Panc1 (cell line): ENCODE measurements at regions not wholly inside any gene's neighbourhood (a gene's known extent, or its start where the extent isn't known, plus 50 kb on each side); places are given as distances from the start of the nearest gene placed in this dataset.

Experiments
- ATAC-seq: fragments of 200-7000 bp; cut with Tn5 transposase; 2 replicates; pipeline ENCODE4 v1.9.1; 2020; ENCODE audit warnings: mild to moderate bottlenecking, moderate library complexity
- BruUV-seq: library from RNA; stranded (reverse); fragments of 400-500 nt; replicated peaks from 2 replicates; lab custom pipeline; 2021; lab: Mats Ljungman, UMichigan
- CTCF ChIA-PET: fragments of 300-600 bp; sonication (Branson Sonifier 250); formaldehyde crosslinking; loops from one replicate; lab custom pipeline; 2022; ENCODE audit warnings: antibody characterized with exemption; lab: Charles Lee
- POLR2A ChIA-PET: fragments of 300-600 bp; sonication (Branson Sonifier 250); formaldehyde crosslinking; loops from one replicate; lab custom pipeline; 2022; ENCODE audit warnings: antibody characterized with exemption; lab: Charles Lee
- DNase-seq: peaks from one replicate; pipeline ENCODE4 v3.0.0-alpha.2; 2010; ENCODE audit warnings: low read depth, low spot score
- H3K27ac ChIP-seq: 2 replicates; pipeline ENCODE4 v1.5.1; 2011; ENCODE audit warnings: mild to moderate bottlenecking, low read length, inconsistent platforms
- H3K27me3 ChIP-seq: fragments of 200-500 bp; sonication (Bioruptor generic); 2 replicates; pipeline ENCODE4 v1.6.0; 2014; ENCODE audit warnings: low read length, inconsistent platforms; ENCODE audit not compliant: control insufficient read depth, insufficient read depth
- H3K36me3 ChIP-seq: fragments of 200-500 bp; sonication (Bioruptor generic); 2 replicates; pipeline ENCODE4 v1.5.1; 2014; ENCODE audit warnings: inconsistent platforms, mild to moderate bottlenecking, low read length, moderate library complexity; ENCODE audit not compliant: control insufficient read depth, insufficient read depth
- H3K4me1 ChIP-seq: 2 replicates; pipeline ENCODE4 v1.5.1; 2011; ENCODE audit warnings: inconsistent platforms, mild to moderate bottlenecking, low read length, moderate library complexity; ENCODE audit not compliant: control insufficient read depth, insufficient read depth
- H3K4me3 ChIP-seq, 2 experiments: 2 replicates each; pipeline ENCODE4 v1.5.1; 2011 to 2012; ENCODE audit warnings: low read depth in 2 of 2, low read length in 2 of 2, mild to moderate bottlenecking in 2 of 2, inconsistent platforms in 1 of 2, moderate library complexity in 1 of 2
- H3K9me3 ChIP-seq: fragments of 200-500 bp; sonication (Bioruptor generic); 2 replicates; pipeline ENCODE4 v1.5.1; 2014; ENCODE audit warnings: low read depth, mild to moderate bottlenecking, inconsistent platforms, low read length, moderate library complexity; ENCODE audit not compliant: control insufficient read depth, insufficient read depth
- POLR2AphosphoS5 ChIP-seq: IDR thresholded peaks from 2 replicates; pipeline ENCODE4 v1.6.1; 2012; ENCODE audit warnings: mild to moderate bottlenecking, low read depth, low read length, moderate library complexity
- SIN3A ChIP-seq: IDR thresholded peaks from 2 replicates; pipeline ENCODE4 v1.6.1; 2012; ENCODE audit warnings: low read depth, mild to moderate bottlenecking, low read length, moderate library complexity, borderline replicate concordance; ENCODE audit not compliant: insufficient read depth
- TCF7L2 ChIP-seq: IDR thresholded peaks from 2 replicates; pipeline ENCODE4 v1.6.1; 2011; ENCODE audit warnings: mild to moderate bottlenecking, low read depth, low read length, inconsistent platforms
- in situ Hi-C: cut with HindIII; loops from 2 replicates; pipeline ENCODE4 v1.10.0; 2016; ENCODE audit warnings: low sequenced_read_pairs, low pct_unique_long_range_greater_than_20kb
- intact Hi-C: fragments of 100-400 bp; cut with micrococcal nuclease; formaldehyde crosslinking; loops from one replicate; pipeline ENCODE4 v1.10.0; 2022; ENCODE audit not compliant: unreplicated experiment
- TF ChIP-seq, protein P1 (sequence below), 2 experiments: IDR thresholded peaks; 2 replicates each; pipeline ENCODE4 v1.6.1; 2011 to 2012; ENCODE audit warnings: low read depth in 2 of 2, control low read depth in 1 of 2, low read length in 1 of 2, mild to moderate bottlenecking in 1 of 2, moderate library complexity in 1 of 2; ENCODE audit not compliant: insufficient read depth in 1 of 2
- TF ChIP-seq, protein P2 (sequence below): fragments of 450-650 bp; IDR thresholded peaks from 2 replicates; pipeline ENCODE4 v1.5.1; 2017; ENCODE audit warnings: mild to moderate bottlenecking

DNA sequence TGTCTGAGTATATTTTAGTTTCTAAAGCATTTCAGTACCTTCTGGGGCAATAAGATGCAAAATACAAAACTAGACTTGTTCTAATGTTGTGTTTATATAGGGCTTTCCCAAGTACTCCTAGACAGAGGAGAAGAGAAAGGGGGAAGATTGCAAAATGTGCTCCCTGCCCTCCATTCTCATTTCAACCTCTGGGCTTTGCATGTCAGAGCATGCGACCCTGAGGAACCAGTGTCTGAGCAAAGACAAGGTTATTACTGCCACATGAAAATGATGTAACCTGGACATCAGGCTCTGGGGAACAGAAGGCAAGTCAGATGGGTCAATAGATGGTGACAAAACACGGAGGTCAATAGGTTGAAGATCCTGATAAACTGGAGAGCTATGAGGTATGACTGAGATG, 253.5 kb upstream of the TCF21 start:
- no peaks in the 10 kb centered on the region for H3K4me1 ChIP-seq
- in situ Hi-C loops (no loop called here), intact Hi-C loops (no loop called here)
- CTCF ChIA-PET: no interaction called here
- H3K27me3 ChIP-seq: no peaks in the 10 kb centered on the region
- ATAC-seq (no peak), DNase-seq (no peak)
- TF ChIP-seq POLR2AphosphoS5: no peak
- no peak for TF ChIP-seq SIN3A
- TF ChIP-seq, protein P1, sequence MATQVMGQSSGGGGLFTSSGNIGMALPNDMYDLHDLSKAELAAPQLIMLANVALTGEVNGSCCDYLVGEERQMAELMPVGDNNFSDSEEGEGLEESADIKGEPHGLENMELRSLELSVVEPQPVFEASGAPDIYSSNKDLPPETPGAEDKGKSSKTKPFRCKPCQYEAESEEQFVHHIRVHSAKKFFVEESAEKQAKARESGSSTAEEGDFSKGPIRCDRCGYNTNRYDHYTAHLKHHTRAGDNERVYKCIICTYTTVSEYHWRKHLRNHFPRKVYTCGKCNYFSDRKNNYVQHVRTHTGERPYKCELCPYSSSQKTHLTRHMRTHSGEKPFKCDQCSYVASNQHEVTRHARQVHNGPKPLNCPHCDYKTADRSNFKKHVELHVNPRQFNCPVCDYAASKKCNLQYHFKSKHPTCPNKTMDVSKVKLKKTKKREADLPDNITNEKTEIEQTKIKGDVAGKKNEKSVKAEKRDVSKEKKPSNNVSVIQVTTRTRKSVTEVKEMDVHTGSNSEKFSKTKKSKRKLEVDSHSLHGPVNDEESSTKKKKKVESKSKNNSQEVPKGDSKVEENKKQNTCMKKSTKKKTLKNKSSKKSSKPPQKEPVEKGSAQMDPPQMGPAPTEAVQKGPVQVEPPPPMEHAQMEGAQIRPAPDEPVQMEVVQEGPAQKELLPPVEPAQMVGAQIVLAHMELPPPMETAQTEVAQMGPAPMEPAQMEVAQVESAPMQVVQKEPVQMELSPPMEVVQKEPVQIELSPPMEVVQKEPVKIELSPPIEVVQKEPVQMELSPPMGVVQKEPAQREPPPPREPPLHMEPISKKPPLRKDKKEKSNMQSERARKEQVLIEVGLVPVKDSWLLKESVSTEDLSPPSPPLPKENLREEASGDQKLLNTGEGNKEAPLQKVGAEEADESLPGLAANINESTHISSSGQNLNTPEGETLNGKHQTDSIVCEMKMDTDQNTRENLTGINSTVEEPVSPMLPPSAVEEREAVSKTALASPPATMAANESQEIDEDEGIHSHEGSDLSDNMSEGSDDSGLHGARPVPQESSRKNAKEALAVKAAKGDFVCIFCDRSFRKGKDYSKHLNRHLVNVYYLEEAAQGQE (IDR thresholded peaks at IDR 0.05; ENCODE audit: insufficient read depth in 1 of 2, low read depth in 2 of 2, low read length in 1 of 2): no peak
- TF ChIP-seq TCF7L2: no peak
- TF ChIP-seq, protein P2, sequence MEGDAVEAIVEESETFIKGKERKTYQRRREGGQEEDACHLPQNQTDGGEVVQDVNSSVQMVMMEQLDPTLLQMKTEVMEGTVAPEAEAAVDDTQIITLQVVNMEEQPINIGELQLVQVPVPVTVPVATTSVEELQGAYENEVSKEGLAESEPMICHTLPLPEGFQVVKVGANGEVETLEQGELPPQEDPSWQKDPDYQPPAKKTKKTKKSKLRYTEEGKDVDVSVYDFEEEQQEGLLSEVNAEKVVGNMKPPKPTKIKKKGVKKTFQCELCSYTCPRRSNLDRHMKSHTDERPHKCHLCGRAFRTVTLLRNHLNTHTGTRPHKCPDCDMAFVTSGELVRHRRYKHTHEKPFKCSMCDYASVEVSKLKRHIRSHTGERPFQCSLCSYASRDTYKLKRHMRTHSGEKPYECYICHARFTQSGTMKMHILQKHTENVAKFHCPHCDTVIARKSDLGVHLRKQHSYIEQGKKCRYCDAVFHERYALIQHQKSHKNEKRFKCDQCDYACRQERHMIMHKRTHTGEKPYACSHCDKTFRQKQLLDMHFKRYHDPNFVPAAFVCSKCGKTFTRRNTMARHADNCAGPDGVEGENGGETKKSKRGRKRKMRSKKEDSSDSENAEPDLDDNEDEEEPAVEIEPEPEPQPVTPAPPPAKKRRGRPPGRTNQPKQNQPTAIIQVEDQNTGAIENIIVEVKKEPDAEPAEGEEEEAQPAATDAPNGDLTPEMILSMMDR: no peak
- no TSS peak for BruUV-seq
- H3K27ac ChIP-seq: no peak overlapping the region
- H3K4me3 ChIP-seq: no peak overlapping the region
- no peaks in the 10 kb centered on the region for H3K36me3 ChIP-seq
- H3K9me3 ChIP-seq: no peaks in the 10 kb centered on the region
- POLR2A ChIA-PET: no interaction called here

DNA sequence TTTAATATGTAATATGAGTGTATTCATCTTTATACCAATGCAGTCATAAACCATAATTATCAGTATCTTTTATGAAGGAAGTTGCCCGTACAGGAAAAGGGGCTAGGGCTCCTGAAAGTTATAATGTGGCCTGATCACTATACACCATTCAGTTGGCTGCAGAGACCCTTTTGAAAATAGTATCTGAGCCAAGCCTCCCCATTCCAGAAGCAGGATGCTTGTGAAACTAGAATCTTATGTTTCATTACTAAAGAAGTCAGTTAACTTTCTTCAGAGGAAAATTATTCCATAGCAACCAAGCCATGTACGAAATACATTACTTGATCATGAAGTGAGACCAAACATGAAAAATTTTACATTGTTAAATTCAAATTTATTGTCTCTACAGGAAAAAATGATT, 251.5 kb upstream of the TCF21 start:
- no peaks in the 10 kb centered on the region for H3K36me3 ChIP-seq
- no peak for TF ChIP-seq TCF7L2
- no peak for TF ChIP-seq SIN3A
- TF ChIP-seq, protein P2: no peak
- TF ChIP-seq, protein P1 (IDR thresholded peaks at IDR 0.05; ENCODE audit: insufficient read depth in 1 of 2, low read depth in 2 of 2, low read length in 1 of 2): no peak
- H3K9me3 ChIP-seq: no peaks in the 10 kb centered on the region
- CTCF ChIA-PET: no interaction called here
- no peak overlapping the region for H3K4me3 ChIP-seq
- ATAC-seq (no peak), DNase-seq (no peak)
- no TSS peak for BruUV-seq
- H3K27me3 ChIP-seq: no peaks in the 10 kb centered on the region
- intact Hi-C loops: no loop called here
- POLR2A ChIA-PET: no interaction called here
- H3K4me1 ChIP-seq: no peaks in the 10 kb centered on the region
- H3K27ac ChIP-seq: no peak overlapping the region
- in situ Hi-C loops: no loop called here
